ENCODE measurements at regions not wholly inside any gene's neighbourhood (a gene's known extent, or its start where the extent isn't known, plus 50 kb on each side); places are given as distances from the start of the nearest gene placed in this dataset.

- TF ChIP-seq JUND (IDR thresholded peaks at IDR 0.05; ENCODE audit: low read depth), result no peak
- DNase-seq (ENCODE audit: low read depth in 1 of 2, low spot score in 1 of 2), result no peak
- in situ Hi-C loops (cut with HindIII; ENCODE audit: low pct_unique_long_range_greater_than_20kb, low sequenced_read_pairs), result no loop called here
Measured at GRCh38 chr6:115735610-115736009, 325.1 kb downstream of the FRK start.

DNA sequence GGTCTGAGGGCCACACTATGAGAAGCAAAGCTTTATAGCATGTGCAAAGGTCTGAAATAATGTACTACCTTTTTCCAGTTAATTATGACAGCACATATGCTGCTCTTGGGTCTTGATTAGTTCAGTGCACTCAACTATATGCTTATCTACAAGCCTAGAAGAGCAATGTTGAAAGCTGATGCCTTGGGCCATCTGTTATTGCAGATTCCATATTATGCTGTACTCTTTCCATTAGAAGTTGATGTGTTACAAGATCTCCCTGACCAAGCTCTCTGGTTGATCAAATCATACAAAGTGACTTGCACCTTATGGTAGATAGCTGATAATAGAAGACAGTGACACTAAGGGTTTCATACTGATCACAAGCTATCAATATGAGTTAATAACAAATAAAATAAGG is 327.3 kb downstream of the FRK start:
- no peak for DNase-seq (ENCODE audit: low read depth in 1 of 2, low spot score in 1 of 2)
- in situ Hi-C loops (cut with HindIII; ENCODE audit: low pct_unique_long_range_greater_than_20kb, low sequenced_read_pairs), result no loop called here
- no peak for TF ChIP-seq JUND (IDR thresholded peaks at IDR 0.05; ENCODE audit: low read depth)

DNA sequence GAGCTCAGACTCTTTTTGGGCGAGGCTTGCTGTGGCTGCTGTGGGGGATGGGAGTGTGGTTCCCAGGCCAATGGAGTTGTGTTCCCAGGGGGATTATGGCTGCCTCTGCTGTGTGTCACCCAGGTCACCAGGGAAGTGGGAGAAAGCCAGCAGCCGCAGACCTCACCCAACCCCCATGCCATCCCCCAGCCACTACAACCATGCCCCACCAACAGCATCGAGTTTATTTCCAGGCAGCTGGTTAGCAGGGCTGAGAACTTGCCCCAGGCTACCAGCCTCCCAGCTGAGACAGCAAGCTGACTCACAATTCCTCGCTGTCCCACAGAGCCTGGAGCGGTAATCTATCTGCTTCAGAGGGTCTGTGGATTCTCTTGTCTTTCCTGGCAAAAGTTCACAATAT is 331.7 kb downstream of the FRK start:
- in situ Hi-C loops (cut with HindIII; ENCODE audit: low pct_unique_long_range_greater_than_20kb, low sequenced_read_pairs), result no loop called here
- TF ChIP-seq JUND (IDR thresholded peaks at IDR 0.05; ENCODE audit: low read depth), result no peak
- DNase-seq (ENCODE audit: low read depth in 1 of 2, low spot score in 1 of 2), result no peak

DNA sequence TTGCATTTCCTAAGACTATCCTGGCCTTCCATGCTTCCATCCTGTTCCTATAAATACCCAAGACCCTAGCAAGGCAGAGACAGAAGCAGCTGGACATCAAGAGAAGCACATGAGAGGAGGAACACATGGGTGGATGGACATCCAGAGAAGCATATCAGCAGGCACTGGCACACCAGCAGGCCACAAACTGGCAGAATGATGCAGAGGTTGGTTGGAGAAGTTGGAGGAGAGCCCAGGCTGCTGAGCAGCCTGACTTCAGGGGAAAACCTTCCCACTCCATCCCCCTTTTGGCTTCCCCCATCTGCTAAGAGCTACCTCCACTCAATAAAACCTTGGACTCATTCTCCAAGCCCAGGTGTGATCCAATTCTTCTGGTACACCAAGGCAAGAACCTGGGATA is 332.5 kb downstream of the FRK start:
- in situ Hi-C loops (cut with HindIII; ENCODE audit: low pct_unique_long_range_greater_than_20kb, low sequenced_read_pairs), result no loop called here
- no peak for DNase-seq (ENCODE audit: low read depth in 1 of 2, low spot score in 1 of 2)
- no peak for TF ChIP-seq JUND (IDR thresholded peaks at IDR 0.05; ENCODE audit: low read depth)

DNA sequence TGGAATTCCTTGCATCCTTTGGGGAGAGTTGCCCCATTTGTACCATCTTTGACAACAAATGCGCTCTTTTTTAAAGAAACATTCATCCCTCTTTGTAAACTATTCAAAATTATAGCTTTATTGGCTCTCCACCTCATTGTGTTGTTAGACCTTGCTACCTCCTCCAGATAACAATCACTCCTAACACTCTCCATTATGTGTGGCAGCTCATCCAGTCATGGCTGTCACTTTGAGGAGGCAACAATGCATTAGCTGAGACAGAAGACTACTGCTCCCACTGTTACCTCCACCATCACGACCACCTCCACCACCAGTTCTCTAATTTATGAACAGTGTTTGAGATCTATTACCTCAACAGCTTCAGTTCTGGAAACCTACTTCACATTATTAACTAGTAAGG is 339.1 kb downstream of the FRK start:
- in situ Hi-C loops (cut with HindIII; ENCODE audit: low pct_unique_long_range_greater_than_20kb, low sequenced_read_pairs), result no loop called here
- no peak for DNase-seq (ENCODE audit: low read depth in 1 of 2, low spot score in 1 of 2)
- TF ChIP-seq JUND (IDR thresholded peaks at IDR 0.05; ENCODE audit: low read depth), result no peak

- DNase-seq (ENCODE audit: low read depth in 1 of 2, low spot score in 1 of 2), result no peak
- in situ Hi-C loops (cut with HindIII; ENCODE audit: low pct_unique_long_range_greater_than_20kb, low sequenced_read_pairs), result no loop called here
- no peak for TF ChIP-seq JUND (IDR thresholded peaks at IDR 0.05; ENCODE audit: low read depth)
Measured at GRCh38 chr6:115720900-115721299, 339.8 kb downstream of the FRK start.

DNA sequence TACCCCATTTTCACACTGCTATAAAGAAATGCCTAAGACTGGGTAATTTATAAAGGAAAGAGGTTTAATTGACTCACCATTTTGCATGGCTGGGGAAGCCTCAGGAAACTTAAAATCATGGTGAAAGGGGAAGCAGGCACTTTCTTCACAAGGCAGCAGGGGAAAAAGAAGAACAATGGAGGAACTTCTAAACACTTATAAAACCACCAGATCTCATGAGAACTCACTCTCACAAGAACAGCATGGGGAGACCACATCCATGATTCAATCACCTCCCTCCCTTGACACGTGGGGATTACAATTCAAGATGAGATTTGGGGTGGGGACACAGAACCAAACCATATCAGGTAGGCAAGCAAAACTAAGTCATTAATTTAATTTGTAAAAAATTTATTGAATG is 343.2 kb downstream of the FRK start:
- DNase-seq (ENCODE audit: low read depth in 1 of 2, low spot score in 1 of 2), result no peak
- TF ChIP-seq JUND (IDR thresholded peaks at IDR 0.05; ENCODE audit: low read depth), result no peak
- in situ Hi-C loops (cut with HindIII; ENCODE audit: low pct_unique_long_range_greater_than_20kb, low sequenced_read_pairs), result no loop called here

- TF ChIP-seq JUND (IDR thresholded peaks at IDR 0.05; ENCODE audit: low read depth), result no peak
- DNase-seq (ENCODE audit: low read depth in 1 of 2, low spot score in 1 of 2), result no peak
- in situ Hi-C loops (cut with HindIII; ENCODE audit: low pct_unique_long_range_greater_than_20kb, low sequenced_read_pairs), result no loop called here
Measured at GRCh38 chr6:115717062-115717461, 343.6 kb downstream of the FRK start.

- no peak for DNase-seq (ENCODE audit: low read depth in 1 of 2, low spot score in 1 of 2)
- in situ Hi-C loops (cut with HindIII; ENCODE audit: low pct_unique_long_range_greater_than_20kb, low sequenced_read_pairs), result no loop called here
- no peak for TF ChIP-seq JUND (IDR thresholded peaks at IDR 0.05; ENCODE audit: low read depth)
Measured at GRCh38 chr6:115712291-115712961, 348.3 kb downstream of the FRK start.

DNA sequence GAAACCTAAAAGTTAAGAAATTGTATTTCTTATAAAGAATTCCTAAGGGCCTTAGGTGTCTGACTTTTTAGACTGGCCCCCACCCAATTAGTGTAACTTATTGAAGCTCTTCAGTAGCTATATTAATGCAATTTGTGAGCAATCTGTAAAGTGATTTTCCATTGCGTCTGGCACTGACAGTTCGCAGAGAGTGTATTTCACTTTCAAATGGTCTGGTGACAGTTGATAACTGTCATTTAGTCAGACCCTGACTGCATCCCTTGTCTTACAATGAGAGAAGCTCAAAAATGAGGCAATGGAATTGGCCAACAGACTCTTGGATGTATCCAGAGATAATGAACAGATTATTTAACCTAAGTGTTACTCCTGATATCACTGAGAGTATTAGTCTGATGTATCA is 351.8 kb downstream of the FRK start:
- in situ Hi-C loops (cut with HindIII; ENCODE audit: low pct_unique_long_range_greater_than_20kb, low sequenced_read_pairs), result no loop called here
- TF ChIP-seq JUND (IDR thresholded peaks at IDR 0.05; ENCODE audit: low read depth), result no peak
- no peak for DNase-seq (ENCODE audit: low read depth in 1 of 2, low spot score in 1 of 2)

DNA sequence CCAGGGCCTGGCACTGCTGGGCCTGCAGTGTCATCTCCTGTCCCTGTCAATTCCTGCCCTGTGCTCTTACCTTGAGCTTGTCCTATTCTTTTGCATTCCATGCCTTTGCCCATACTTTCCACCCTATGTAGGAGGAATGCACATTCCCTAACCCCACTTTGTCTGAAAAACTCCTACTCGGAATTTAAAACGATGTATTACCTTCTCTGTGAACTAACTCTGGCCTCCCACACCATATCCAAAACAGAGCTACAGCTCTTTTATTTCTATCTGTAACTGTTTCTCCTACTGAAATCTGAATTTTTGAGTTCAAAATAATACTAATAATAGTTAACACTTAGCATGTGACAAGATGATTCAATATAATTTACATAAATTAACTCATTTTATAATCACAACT is 353.7 kb downstream of the FRK start:
- in situ Hi-C loops (cut with HindIII; ENCODE audit: low pct_unique_long_range_greater_than_20kb, low sequenced_read_pairs), result no loop called here
- no peak for TF ChIP-seq JUND (IDR thresholded peaks at IDR 0.05; ENCODE audit: low read depth)
- DNase-seq (ENCODE audit: low read depth in 1 of 2, low spot score in 1 of 2), result no peak

DNA sequence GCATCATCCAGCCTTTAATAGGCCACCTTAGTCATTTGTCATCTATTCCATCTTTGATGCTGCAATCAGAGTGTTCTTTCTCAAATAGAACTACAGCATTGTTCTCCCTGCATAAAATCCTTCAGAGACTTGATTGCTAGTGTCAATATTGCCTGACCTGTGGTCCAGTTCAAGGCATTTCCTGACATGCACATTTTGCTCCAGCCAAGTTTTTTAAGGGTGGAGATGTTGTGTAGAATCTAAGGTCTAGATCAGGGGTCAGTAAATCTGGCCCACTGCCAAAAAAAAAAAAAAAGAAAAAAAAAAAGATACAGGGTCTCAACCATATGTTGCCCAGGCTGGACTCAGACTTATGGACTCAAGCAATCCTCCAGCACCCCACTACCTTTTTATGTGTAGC is 354.4 kb downstream of the FRK start:
- no peak for TF ChIP-seq JUND (IDR thresholded peaks at IDR 0.05; ENCODE audit: low read depth)
- no peak for DNase-seq (ENCODE audit: low read depth in 1 of 2, low spot score in 1 of 2)
- in situ Hi-C loops (cut with HindIII; ENCODE audit: low pct_unique_long_range_greater_than_20kb, low sequenced_read_pairs), result no loop called here

DNA sequence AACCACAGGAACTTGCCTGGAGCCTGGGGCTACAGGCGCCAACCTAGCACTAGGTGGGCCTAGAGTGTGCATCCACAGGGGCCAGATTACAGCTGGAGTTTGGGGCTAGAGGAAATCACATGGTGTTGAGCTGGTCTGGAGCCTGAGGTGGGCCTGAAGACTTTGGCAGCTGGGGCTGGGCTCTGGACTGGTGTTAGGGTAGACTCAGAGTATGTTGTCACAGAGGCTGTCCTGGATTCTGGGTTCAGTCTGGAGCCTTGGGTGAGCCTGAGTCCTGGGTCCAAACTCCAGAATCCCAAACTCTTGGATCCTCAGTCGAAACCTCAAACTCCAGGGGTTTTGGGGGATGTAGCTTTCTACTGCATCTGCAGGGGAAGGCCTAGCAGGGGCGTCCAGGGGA is 356.7 kb downstream of the FRK start:
- TF ChIP-seq JUND (IDR thresholded peaks at IDR 0.05; ENCODE audit: low read depth), result no peak
- in situ Hi-C loops (cut with HindIII; ENCODE audit: low pct_unique_long_range_greater_than_20kb, low sequenced_read_pairs), result no loop called here
- no peak for DNase-seq (ENCODE audit: low read depth in 1 of 2, low spot score in 1 of 2)

- in situ Hi-C loops (cut with HindIII; ENCODE audit: low pct_unique_long_range_greater_than_20kb, low sequenced_read_pairs), result no loop called here
- DNase-seq (ENCODE audit: low read depth in 1 of 2, low spot score in 1 of 2), result no peak
Measured at GRCh38 chr6:115691433-115691832, 369.3 kb downstream of the FRK start.

More at GRCh38 chr6:115691433-115691832, 369.3 kb downstream of the FRK start:
- no peak for TF ChIP-seq JUND (IDR thresholded peaks at IDR 0.05; ENCODE audit: low read depth)
